ENCODE measurements at regions not wholly inside any gene's neighbourhood (a gene's known extent, or its start where the extent isn't known, plus 50 kb on each side); places are given as distances from the start of the nearest gene placed in this dataset.

GRCh38 chr1:190908246-190908645 lies 430.6 kb upstream of the BRINP3 start:
- Histone ChIP-seq H3K27me3 (ENCODE audit: insufficient read depth, low read length, poor library complexity) (no peaks in the 10 kb centered on the region), H3K4me2 (ENCODE audit: insufficient read depth, low read length) (no peak overlapping the region), H3K27ac (ENCODE audit: low read length) (no peak overlapping the region), H3K36me3 (ENCODE audit: insufficient read depth, low read length) (no peaks in the 10 kb centered on the region), H4K20me1 (ENCODE audit: insufficient read depth, low read length) (no peaks in the 10 kb centered on the region), H3K9ac (ENCODE audit: low read depth, low read length) (no peak overlapping the region), H3K79me2 (ENCODE audit: insufficient read depth, low read length) (no peaks in the 10 kb centered on the region), H3K9me3 (ENCODE audit: insufficient read depth, low read length, severe bottlenecking) (no peaks in the 10 kb centered on the region), H2AFZ (ENCODE audit: low read depth, low read length) (no peak overlapping the region), H3K4me1 (ENCODE audit: insufficient read depth, low read length) (no peaks in the 10 kb centered on the region), H3K4me3 (ENCODE audit: low read depth in 1 of 2, low read length in 2 of 2) (no peak overlapping the region)
- DNase-seq (no peak), ATAC-seq (ENCODE audit: insufficient read depth, low read depth) (no peak)
- TF ChIP-seq CTCF (IDR thresholded peaks at IDR 0.05; ENCODE audit: borderline replicate concordance, extremely low read depth, low read length, poor library complexity, severe bottlenecking) (no peak), EZH2 (IDR thresholded peaks at IDR 0.05; ENCODE audit: borderline replicate concordance, low read depth, low read length, severe bottlenecking) (no peak)

GRCh38 chr1:190908691-190909090 lies 431.0 kb upstream of the BRINP3 start:
- peaks cover 1% of the 10 kb centered on the region for H3K9me3 ChIP-seq (ENCODE audit: insufficient read depth, low read length, severe bottlenecking)
- no peak overlapping the region for H3K9ac ChIP-seq (ENCODE audit: low read depth, low read length)
- no peak for ATAC-seq (ENCODE audit: insufficient read depth, low read depth)
- H3K27ac ChIP-seq (ENCODE audit: low read length) = no peak overlapping the region
- no peaks in the 10 kb centered on the region for H3K36me3 ChIP-seq (ENCODE audit: insufficient read depth, low read length)
- no peaks in the 10 kb centered on the region for H3K79me2 ChIP-seq (ENCODE audit: insufficient read depth, low read length)
- H4K20me1 ChIP-seq (ENCODE audit: insufficient read depth, low read length) = no peaks in the 10 kb centered on the region
- no peaks in the 10 kb centered on the region for H3K27me3 ChIP-seq (ENCODE audit: insufficient read depth, low read length, poor library complexity)
- TF ChIP-seq EZH2 (IDR thresholded peaks at IDR 0.05; ENCODE audit: borderline replicate concordance, low read depth, low read length, severe bottlenecking) (no peak), CTCF (IDR thresholded peaks at IDR 0.05; ENCODE audit: borderline replicate concordance, extremely low read depth, low read length, poor library complexity, severe bottlenecking) (no peak)
- no peak overlapping the region for H3K4me2 ChIP-seq (ENCODE audit: insufficient read depth, low read length)
- no peak overlapping the region for H2AFZ ChIP-seq (ENCODE audit: low read depth, low read length)
- H3K4me1 ChIP-seq (ENCODE audit: insufficient read depth, low read length) = no peaks in the 10 kb centered on the region
- no peak for DNase-seq
- H3K4me3 ChIP-seq (ENCODE audit: low read depth in 1 of 2, low read length in 2 of 2) = no peak overlapping the region

- ATAC-seq (ENCODE audit: insufficient read depth, low read depth) (no peak), DNase-seq (no peak)
- Histone ChIP-seq H3K4me2 (ENCODE audit: insufficient read depth, low read length) (no peak overlapping the region), H3K9me3 (ENCODE audit: insufficient read depth, low read length, severe bottlenecking) (no peaks in the 10 kb centered on the region), H3K27me3 (ENCODE audit: insufficient read depth, low read length, poor library complexity) (no peaks in the 10 kb centered on the region), H4K20me1 (ENCODE audit: insufficient read depth, low read length) (no peaks in the 10 kb centered on the region), H3K4me1 (ENCODE audit: insufficient read depth, low read length) (no peaks in the 10 kb centered on the region), H3K36me3 (ENCODE audit: insufficient read depth, low read length) (no peaks in the 10 kb centered on the region), H2AFZ (ENCODE audit: low read depth, low read length) (no peak overlapping the region), H3K27ac (ENCODE audit: low read length) (no peak overlapping the region), H3K4me3 (ENCODE audit: low read depth in 1 of 2, low read length in 2 of 2) (no peak overlapping the region), H3K79me2 (ENCODE audit: insufficient read depth, low read length) (no peaks in the 10 kb centered on the region), H3K9ac (ENCODE audit: low read depth, low read length) (no peak overlapping the region)
- no peak for TF ChIP-seq CTCF (IDR thresholded peaks at IDR 0.05; ENCODE audit: borderline replicate concordance, extremely low read depth, low read length, poor library complexity, severe bottlenecking)
- TF ChIP-seq EZH2 (IDR thresholded peaks at IDR 0.05; ENCODE audit: borderline replicate concordance, low read depth, low read length, severe bottlenecking) = no peak
Observed at GRCh38 chr1:190935925-190936324, 458.3 kb upstream of the BRINP3 start.

GRCh38 chr1:190936337-190936736 lies 458.7 kb upstream of the BRINP3 start:
- Histone ChIP-seq H3K36me3 (ENCODE audit: insufficient read depth, low read length) (no peaks in the 10 kb centered on the region), H3K4me2 (ENCODE audit: insufficient read depth, low read length) (no peak overlapping the region), H3K27ac (ENCODE audit: low read length) (no peak overlapping the region), H3K79me2 (ENCODE audit: insufficient read depth, low read length) (no peaks in the 10 kb centered on the region), H3K4me1 (ENCODE audit: insufficient read depth, low read length) (no peaks in the 10 kb centered on the region), H3K27me3 (ENCODE audit: insufficient read depth, low read length, poor library complexity) (no peaks in the 10 kb centered on the region), H4K20me1 (ENCODE audit: insufficient read depth, low read length) (no peaks in the 10 kb centered on the region), H3K4me3 (ENCODE audit: low read depth in 1 of 2, low read length in 2 of 2) (no peak overlapping the region), H3K9ac (ENCODE audit: low read depth, low read length) (no peak overlapping the region), H3K9me3 (ENCODE audit: insufficient read depth, low read length, severe bottlenecking) (no peaks in the 10 kb centered on the region), H2AFZ (ENCODE audit: low read depth, low read length) (no peak overlapping the region)
- TF ChIP-seq EZH2 (IDR thresholded peaks at IDR 0.05; ENCODE audit: borderline replicate concordance, low read depth, low read length, severe bottlenecking) = no peak
- TF ChIP-seq CTCF (IDR thresholded peaks at IDR 0.05; ENCODE audit: borderline replicate concordance, extremely low read depth, low read length, poor library complexity, severe bottlenecking) = no peak
- ATAC-seq (ENCODE audit: insufficient read depth, low read depth) (no peak), DNase-seq (no peak)
